Smooth muscle cell (in vitro differentiated cells): ENCODE measurements at regions not wholly inside any gene's neighbourhood (a gene's known extent, or its start where the extent isn't known, plus 50 kb on each side); places are given as distances from the start of the nearest gene placed in this dataset.

Source experiments
- DNase-seq: peaks from one replicate; lab custom pipeline; 2025; ENCODE audit not compliant: unreplicated experiment; lab: John Stamatoyannopoulos, UW
- H2AFZ ChIP-seq: fragments of 200-600 bp; sonication (generic); 2 replicates; pipeline ENCODE4 v1.6.0; 2016; ENCODE audit warnings: antibody characterized with exemption, low read depth, mild to moderate bottlenecking
- H3F3A ChIP-seq: fragments of 200-600 bp; sonication (generic); 2 replicates; pipeline ENCODE4 v1.6.0; 2017; ENCODE audit warnings: antibody characterized with exemption, low read depth
- H3K27ac ChIP-seq: fragments of 200-600 bp; sonication (generic); 2 replicates; pipeline ENCODE4 v1.5.1; 2016; ENCODE audit warnings: low read depth, mild to moderate bottlenecking
- H3K27me3 ChIP-seq: fragments of 200-600 bp; sonication (generic); 2 replicates; pipeline ENCODE4 v1.6.1; 2016; ENCODE audit warnings: low read depth, mild to moderate bottlenecking
- H3K36me3 ChIP-seq: fragments of 200-600 bp; sonication (generic); 2 replicates; pipeline ENCODE4 v1.5.1; 2016; ENCODE audit warnings: low read depth
- H3K4me1 ChIP-seq: fragments of 200-600 bp; sonication (generic); 2 replicates; pipeline ENCODE4 v1.5.1; 2016; ENCODE audit warnings: low read depth
- H3K4me2 ChIP-seq: fragments of 200-600 bp; sonication (generic); 2 replicates; pipeline ENCODE4 v1.6.0; 2016; ENCODE audit warnings: mild to moderate bottlenecking
- H3K4me3 ChIP-seq: fragments of 200-600 bp; sonication (generic); 2 replicates; pipeline ENCODE4 v1.5.1; 2016; ENCODE audit warnings: mild to moderate bottlenecking
- H3K79me2 ChIP-seq: fragments of 200-600 bp; sonication (generic); 2 replicates; pipeline ENCODE4 v1.6.0; 2016; ENCODE audit warnings: low read depth, mild to moderate bottlenecking
- H3K9ac ChIP-seq: fragments of 200-600 bp; sonication (generic); 2 replicates; pipeline ENCODE4 v1.6.0; 2016; ENCODE audit warnings: low read depth
- H3K9me3 ChIP-seq: fragments of 200-600 bp; sonication (generic); replicated peaks from 2 replicates; pipeline ENCODE4 v1.5.1; 2016; ENCODE audit warnings: low read depth
- H4K20me1 ChIP-seq: fragments of 200-600 bp; sonication (generic); 2 replicates; pipeline ENCODE4 v1.6.0; 2016; ENCODE audit warnings: low read depth
- WGBS: methylation state at CpG from one replicate; pipeline ENCODE4 v1.1.7; 2016; ENCODE audit warnings: low lambda C conversion rate; 5-methylcytosine and 5-hydroxymethylcytosine counted together
- TF ChIP-seq, protein P1 (sequence below): fragments of 200-600 bp; sonication (generic); IDR thresholded peaks from 2 replicates; pipeline ENCODE4 v1.5.1; 2017; ENCODE audit warnings: borderline replicate concordance, mild to moderate bottlenecking, antibody characterized with exemption; ENCODE audit not compliant: insufficient read depth, poor library complexity, severe bottlenecking

DNA sequence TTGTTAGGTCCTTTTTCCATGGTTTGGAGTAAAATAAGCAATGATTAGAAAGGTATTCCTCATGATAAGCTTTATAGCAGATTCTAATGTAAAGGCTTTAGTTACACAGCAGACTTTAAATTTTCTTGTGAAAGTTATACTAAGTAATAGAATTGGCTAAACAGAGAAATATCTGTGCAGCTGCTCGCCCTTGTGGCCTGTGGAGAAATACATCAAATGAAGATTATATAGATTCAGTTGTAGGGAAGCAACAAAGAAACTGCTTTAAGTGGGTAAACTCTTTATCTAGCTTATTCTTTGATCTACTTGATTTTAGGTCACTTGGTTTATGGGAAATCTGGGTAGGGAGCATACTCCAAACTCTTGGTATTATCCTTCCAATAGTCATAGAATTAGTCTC is 1269.7 kb upstream of the SPRY2 start:
- TF ChIP-seq, protein P1, sequence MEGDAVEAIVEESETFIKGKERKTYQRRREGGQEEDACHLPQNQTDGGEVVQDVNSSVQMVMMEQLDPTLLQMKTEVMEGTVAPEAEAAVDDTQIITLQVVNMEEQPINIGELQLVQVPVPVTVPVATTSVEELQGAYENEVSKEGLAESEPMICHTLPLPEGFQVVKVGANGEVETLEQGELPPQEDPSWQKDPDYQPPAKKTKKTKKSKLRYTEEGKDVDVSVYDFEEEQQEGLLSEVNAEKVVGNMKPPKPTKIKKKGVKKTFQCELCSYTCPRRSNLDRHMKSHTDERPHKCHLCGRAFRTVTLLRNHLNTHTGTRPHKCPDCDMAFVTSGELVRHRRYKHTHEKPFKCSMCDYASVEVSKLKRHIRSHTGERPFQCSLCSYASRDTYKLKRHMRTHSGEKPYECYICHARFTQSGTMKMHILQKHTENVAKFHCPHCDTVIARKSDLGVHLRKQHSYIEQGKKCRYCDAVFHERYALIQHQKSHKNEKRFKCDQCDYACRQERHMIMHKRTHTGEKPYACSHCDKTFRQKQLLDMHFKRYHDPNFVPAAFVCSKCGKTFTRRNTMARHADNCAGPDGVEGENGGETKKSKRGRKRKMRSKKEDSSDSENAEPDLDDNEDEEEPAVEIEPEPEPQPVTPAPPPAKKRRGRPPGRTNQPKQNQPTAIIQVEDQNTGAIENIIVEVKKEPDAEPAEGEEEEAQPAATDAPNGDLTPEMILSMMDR = no peak

DNA sequence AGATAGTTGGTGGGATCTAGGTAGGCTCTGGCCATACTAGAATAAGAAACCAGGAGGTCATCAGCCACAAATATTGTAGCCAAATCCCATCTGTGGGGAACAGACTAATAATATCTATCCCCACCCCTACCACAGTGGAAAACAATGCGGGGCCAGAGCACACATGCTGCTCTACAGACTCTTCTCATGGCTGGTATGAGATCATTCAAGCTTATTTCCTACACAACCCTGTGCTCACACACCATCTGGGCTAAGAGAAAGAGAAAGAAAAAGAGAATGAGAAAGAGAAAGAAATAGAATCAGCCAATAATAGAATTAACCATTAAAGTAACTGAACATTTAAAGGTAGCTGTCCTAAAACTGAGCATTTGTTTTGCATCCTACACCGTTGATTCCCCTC is 1268.4 kb upstream of the SPRY2 start:
- TF ChIP-seq, protein P1 = no peak
- Histone ChIP-seq H3K27ac (no peak overlapping the region), H3K4me2 (no peak overlapping the region), H3F3A (no peaks in the 10 kb centered on the region), H3K79me2 (no peaks in the 10 kb centered on the region), H3K9ac (no peak overlapping the region), H3K4me3 (no peak overlapping the region), H2AFZ (no peak overlapping the region), H3K4me1 (no peaks in the 10 kb centered on the region), H3K36me3 (no peaks in the 10 kb centered on the region), H3K27me3 (no peaks in the 10 kb centered on the region), H4K20me1 (no peaks in the 10 kb centered on the region), H3K9me3 (no peaks in the 10 kb centered on the region)
- no peak for DNase-seq
- 76% methylated on average over 2 of the region's 2 CpGs for WGBS

More for the DNA sequence above, 1269.7 kb upstream of the SPRY2 start:
- H3K4me2 ChIP-seq = no peak overlapping the region
- DNase-seq = no peak
- no peaks in the 10 kb centered on the region for H3K79me2 ChIP-seq
- H3K36me3 ChIP-seq = no peaks in the 10 kb centered on the region
- H3K4me3 ChIP-seq = no peak overlapping the region
- H3K27me3 ChIP-seq = no peaks in the 10 kb centered on the region
- no peaks in the 10 kb centered on the region for H4K20me1 ChIP-seq
- no peaks in the 10 kb centered on the region for H3K9me3 ChIP-seq
- no peak overlapping the region for H3K27ac ChIP-seq
- 67% methylated on average over 1 of the region's 1 CpG for WGBS
- H3K9ac ChIP-seq = no peak overlapping the region
- H2AFZ ChIP-seq = no peak overlapping the region
- H3F3A ChIP-seq = no peaks in the 10 kb centered on the region
- no peaks in the 10 kb centered on the region for H3K4me1 ChIP-seq

DNA sequence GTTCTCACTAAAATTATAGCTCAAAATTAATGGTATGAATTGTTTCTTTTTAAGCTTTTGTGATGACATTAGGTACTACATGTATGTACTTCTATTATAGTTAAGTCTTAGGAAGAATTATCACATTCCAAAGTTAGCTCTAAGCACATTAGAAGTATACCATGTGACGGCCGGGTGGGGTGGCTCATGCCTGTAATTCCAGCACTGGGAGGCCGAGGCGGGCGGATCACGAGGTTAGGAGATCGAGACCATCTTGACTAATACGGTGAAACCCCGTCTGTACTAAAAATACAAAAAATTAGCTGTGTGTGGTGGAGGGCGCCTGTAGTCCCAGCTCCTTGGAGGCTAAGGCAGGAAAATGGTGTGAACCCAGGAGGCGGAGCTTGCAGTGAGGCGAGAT is 1265.1 kb upstream of the SPRY2 start:
- no peak for DNase-seq
- Histone ChIP-seq H3K27me3 (no peaks in the 10 kb centered on the region), H2AFZ (no peak overlapping the region), H3K36me3 (no peaks in the 10 kb centered on the region), H3K9ac (no peak overlapping the region), H3K27ac (no peak overlapping the region), H3K4me2 (no peak overlapping the region), H3K9me3 (no peaks in the 10 kb centered on the region), H4K20me1 (no peaks in the 10 kb centered on the region), H3K4me3 (no peak overlapping the region), H3K79me2 (no peaks in the 10 kb centered on the region), H3F3A (no peaks in the 10 kb centered on the region), H3K4me1 (no peaks in the 10 kb centered on the region)
- TF ChIP-seq, protein P1 = no peak
- 96% methylated on average over 12 of the region's 12 CpGs for WGBS

DNA sequence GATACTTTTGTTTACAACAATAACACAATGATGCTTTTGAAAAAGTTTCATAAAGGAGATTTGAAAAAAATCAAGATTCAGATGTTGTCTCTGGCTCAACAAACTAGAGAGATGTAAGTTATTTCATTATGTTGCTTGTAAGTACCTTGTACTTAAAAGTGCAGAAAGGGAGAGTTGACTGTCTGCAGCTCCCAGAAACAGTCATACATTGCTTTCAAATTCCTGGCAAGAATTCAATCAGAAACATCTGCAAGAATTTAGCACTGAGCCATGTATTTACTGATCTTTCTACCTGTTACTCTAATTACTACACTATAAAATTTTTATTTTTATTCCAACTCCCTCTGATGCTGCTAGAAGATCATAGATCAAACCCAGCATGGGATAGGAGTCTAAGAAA is 1261.3 kb upstream of the SPRY2 start:
- H3K9ac ChIP-seq = no peak overlapping the region
- no peak for DNase-seq
- no peak overlapping the region for H3K4me3 ChIP-seq
- H3F3A ChIP-seq = no peaks in the 10 kb centered on the region
- H3K27ac ChIP-seq = no peak overlapping the region
- no peaks in the 10 kb centered on the region for H3K79me2 ChIP-seq
- H3K27me3 ChIP-seq = no peaks in the 10 kb centered on the region
- TF ChIP-seq, protein P1 = no peak
- no peaks in the 10 kb centered on the region for H3K9me3 ChIP-seq
- H4K20me1 ChIP-seq = no peaks in the 10 kb centered on the region
- no peaks in the 10 kb centered on the region for H3K4me1 ChIP-seq
- H3K36me3 ChIP-seq = no peaks in the 10 kb centered on the region
- H3K4me2 ChIP-seq = no peak overlapping the region
- H2AFZ ChIP-seq = no peak overlapping the region
